Liver (tissue), 3 donors: ENCODE measurements at regions not wholly inside any gene's neighbourhood (a gene's known extent, or its start where the extent isn't known, plus 50 kb on each side); places are given as distances from the start of the nearest gene placed in this dataset.

Experiments
- CTCF ChIP-seq: fragments of 150-350 bp; IDR thresholded peaks from 2 replicates; pipeline ENCODE4 v1.5.1; 2017; ENCODE audit warnings: improper control_type of control experiment, low read depth, low read length; ENCODE audit not compliant: missing input control
- EGR1 ChIP-seq, 2 donors: IDR thresholded peaks; 2 replicates each; pipeline ENCODE4 v1.6.1; 2016 to 2018; ENCODE audit warnings: antibody characterized with exemption in 2 of 2, low read depth in 2 of 2
- FOXA1 ChIP-seq: IDR thresholded peaks from 2 replicates; pipeline ENCODE4 v1.6.1; 2016; ENCODE audit warnings: antibody characterized with exemption
- MAX ChIP-seq: IDR thresholded peaks from 2 replicates; pipeline ENCODE4 v1.6.1; 2016; ENCODE audit warnings: antibody characterized with exemption
- RAD21 ChIP-seq, 2 donors: IDR thresholded peaks; 2 replicates each; pipeline ENCODE4 v1.6.1; 2016; ENCODE audit warnings: antibody characterized with exemption in 2 of 2, mild to moderate bottlenecking in 2 of 2
- TF ChIP-seq, protein P1 (sequence below): IDR thresholded peaks from 2 replicates; pipeline ENCODE4 v1.6.1; 2016; ENCODE audit warnings: antibody characterized with exemption
- TF ChIP-seq, protein P2 (sequence below): IDR thresholded peaks from 2 replicates; pipeline ENCODE4 v1.6.1; 2016; ENCODE audit warnings: antibody characterized with exemption
- TF ChIP-seq, protein P3 (sequence below): IDR thresholded peaks from 2 replicates; pipeline ENCODE4 v1.6.1; 2016; ENCODE audit warnings: antibody characterized with exemption, mild to moderate bottlenecking
- donor health status: healthy.
- donor health status: healthy.

DNA sequence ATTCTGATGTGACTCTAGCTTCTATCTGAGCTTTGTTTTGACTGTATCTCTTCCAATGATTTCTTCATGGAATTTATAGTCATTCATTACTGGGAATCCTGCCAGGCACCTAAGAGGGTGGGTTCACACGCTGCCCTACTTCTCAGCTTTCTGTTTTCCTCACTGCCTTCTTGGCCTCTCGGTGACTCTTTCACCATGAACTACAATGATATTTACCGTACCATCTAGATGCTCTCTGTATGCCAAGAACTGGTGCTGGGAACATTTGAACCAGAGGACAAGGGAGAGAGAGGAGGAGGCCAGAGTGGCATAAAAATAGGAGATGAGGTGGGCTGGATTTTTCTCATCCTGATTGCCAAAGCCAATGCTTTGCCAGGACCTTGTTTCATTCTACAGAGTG is 280.0 kb upstream of the P2RY1 start:
- TF ChIP-seq CTCF (no peak), MAX (no peak), RAD21 (IDR thresholded peaks at IDR 0.05) (no peak), EGR1 (IDR thresholded peaks at IDR 0.05; ENCODE audit: low read depth in 2 of 2) (no peak), FOXA1 (no peak)
- TF ChIP-seq, protein P1, sequence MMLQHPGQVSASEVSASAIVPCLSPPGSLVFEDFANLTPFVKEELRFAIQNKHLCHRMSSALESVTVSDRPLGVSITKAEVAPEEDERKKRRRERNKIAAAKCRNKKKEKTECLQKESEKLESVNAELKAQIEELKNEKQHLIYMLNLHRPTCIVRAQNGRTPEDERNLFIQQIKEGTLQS, result no peak
- TF ChIP-seq, protein P2, sequence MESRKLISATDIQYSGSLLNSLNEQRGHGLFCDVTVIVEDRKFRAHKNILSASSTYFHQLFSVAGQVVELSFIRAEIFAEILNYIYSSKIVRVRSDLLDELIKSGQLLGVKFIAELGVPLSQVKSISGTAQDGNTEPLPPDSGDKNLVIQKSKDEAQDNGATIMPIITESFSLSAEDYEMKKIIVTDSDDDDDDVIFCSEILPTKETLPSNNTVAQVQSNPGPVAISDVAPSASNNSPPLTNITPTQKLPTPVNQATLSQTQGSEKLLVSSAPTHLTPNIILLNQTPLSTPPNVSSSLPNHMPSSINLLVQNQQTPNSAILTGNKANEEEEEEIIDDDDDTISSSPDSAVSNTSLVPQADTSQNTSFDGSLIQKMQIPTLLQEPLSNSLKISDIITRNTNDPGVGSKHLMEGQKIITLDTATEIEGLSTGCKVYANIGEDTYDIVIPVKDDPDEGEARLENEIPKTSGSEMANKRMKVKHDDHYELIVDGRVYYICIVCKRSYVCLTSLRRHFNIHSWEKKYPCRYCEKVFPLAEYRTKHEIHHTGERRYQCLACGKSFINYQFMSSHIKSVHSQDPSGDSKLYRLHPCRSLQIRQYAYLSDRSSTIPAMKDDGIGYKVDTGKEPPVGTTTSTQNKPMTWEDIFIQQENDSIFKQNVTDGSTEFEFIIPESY, result no peak
- TF ChIP-seq, protein P3, sequence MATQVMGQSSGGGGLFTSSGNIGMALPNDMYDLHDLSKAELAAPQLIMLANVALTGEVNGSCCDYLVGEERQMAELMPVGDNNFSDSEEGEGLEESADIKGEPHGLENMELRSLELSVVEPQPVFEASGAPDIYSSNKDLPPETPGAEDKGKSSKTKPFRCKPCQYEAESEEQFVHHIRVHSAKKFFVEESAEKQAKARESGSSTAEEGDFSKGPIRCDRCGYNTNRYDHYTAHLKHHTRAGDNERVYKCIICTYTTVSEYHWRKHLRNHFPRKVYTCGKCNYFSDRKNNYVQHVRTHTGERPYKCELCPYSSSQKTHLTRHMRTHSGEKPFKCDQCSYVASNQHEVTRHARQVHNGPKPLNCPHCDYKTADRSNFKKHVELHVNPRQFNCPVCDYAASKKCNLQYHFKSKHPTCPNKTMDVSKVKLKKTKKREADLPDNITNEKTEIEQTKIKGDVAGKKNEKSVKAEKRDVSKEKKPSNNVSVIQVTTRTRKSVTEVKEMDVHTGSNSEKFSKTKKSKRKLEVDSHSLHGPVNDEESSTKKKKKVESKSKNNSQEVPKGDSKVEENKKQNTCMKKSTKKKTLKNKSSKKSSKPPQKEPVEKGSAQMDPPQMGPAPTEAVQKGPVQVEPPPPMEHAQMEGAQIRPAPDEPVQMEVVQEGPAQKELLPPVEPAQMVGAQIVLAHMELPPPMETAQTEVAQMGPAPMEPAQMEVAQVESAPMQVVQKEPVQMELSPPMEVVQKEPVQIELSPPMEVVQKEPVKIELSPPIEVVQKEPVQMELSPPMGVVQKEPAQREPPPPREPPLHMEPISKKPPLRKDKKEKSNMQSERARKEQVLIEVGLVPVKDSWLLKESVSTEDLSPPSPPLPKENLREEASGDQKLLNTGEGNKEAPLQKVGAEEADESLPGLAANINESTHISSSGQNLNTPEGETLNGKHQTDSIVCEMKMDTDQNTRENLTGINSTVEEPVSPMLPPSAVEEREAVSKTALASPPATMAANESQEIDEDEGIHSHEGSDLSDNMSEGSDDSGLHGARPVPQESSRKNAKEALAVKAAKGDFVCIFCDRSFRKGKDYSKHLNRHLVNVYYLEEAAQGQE, result no peak
